ENCODE measurements at regions not wholly inside any gene's neighbourhood (a gene's known extent, or its start where the extent isn't known, plus 50 kb on each side); places are given as distances from the start of the nearest gene placed in this dataset.
"Not testable (repeated sequence)": the region's sequence is repeated elsewhere in the genome, so short reads cannot be mapped to it uniquely, and the experiment has no call there.

DNA sequence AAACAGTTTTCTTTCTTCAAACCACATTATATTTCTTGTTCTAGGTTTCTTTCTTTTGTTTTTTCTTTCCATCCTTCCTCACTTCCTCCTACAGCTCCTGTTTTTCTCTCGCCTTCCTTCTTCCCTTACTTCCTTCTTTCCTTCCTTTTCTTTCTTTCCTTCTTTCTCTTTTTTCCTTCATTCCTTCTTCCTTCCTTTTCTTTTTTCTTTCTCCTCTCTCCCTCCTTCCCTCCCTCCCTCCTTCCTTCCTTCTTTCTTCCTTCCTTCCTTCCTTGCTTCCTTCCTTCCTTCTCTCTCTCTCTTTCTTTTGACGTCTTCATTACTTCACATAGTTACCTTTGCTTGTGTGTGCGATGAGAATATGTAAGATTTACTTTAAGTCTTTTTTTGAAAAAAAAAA lies 470.0 kb upstream of the FSIP2 start:
- DNase-seq (ENCODE audit: low read depth, low spot score), result no peak
- ChIA-PET POLR2A (no interaction called here), CTCF (no interaction called here)
- no peak overlapping the region for H3K4me3 ChIP-seq (ENCODE audit: low read depth, low read length)
- TF ChIP-seq, protein P1, sequence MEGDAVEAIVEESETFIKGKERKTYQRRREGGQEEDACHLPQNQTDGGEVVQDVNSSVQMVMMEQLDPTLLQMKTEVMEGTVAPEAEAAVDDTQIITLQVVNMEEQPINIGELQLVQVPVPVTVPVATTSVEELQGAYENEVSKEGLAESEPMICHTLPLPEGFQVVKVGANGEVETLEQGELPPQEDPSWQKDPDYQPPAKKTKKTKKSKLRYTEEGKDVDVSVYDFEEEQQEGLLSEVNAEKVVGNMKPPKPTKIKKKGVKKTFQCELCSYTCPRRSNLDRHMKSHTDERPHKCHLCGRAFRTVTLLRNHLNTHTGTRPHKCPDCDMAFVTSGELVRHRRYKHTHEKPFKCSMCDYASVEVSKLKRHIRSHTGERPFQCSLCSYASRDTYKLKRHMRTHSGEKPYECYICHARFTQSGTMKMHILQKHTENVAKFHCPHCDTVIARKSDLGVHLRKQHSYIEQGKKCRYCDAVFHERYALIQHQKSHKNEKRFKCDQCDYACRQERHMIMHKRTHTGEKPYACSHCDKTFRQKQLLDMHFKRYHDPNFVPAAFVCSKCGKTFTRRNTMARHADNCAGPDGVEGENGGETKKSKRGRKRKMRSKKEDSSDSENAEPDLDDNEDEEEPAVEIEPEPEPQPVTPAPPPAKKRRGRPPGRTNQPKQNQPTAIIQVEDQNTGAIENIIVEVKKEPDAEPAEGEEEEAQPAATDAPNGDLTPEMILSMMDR (IDR thresholded peaks at IDR 0.05; ENCODE audit: insufficient read depth, low read length, missing control alignments), result no peak

DNA sequence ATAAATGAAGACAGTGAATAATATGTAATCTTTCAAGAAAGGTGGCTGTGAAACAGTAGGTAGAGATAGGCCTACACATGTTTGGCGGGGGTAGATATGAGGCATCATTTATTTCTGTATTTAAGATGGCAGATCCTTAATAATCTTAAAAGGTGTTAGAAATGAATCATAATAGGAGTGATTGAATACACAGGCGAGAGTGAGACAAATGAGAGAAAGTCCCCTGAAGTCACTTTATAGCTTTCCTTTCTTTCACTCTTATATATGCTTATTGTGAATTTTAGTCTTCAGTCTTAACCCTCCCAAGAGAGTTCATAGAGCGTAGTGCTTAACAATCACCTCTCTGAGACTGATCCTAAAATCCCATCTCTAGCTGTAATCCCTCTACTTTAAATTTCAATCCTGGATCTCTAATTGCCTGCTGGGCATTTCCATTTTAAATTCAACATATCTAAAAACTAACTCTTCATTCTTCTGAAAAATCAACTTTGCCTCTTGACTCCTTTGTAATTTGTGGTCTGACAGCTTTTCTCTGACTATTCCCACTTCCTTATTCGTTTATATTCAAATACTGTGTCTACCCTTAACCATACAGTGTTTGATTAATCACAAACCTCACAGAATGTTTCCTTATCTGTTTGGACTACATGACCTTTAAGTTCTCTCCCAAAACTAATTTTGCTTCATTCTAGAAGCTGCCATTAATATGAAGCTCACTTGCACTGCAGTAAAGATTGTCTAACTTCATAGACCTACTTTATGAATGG lies 463.7 kb upstream of the FSIP2 start:
- H3K4me3 ChIP-seq (ENCODE audit: low read depth, low read length), result no peak overlapping the region
- TF ChIP-seq, protein P1 (IDR thresholded peaks at IDR 0.05; ENCODE audit: insufficient read depth, low read length, missing control alignments), result no peak
- no peak for DNase-seq (ENCODE audit: low read depth, low spot score)
- CTCF ChIA-PET, result no interaction called here
- POLR2A ChIA-PET, result no interaction called here

DNA sequence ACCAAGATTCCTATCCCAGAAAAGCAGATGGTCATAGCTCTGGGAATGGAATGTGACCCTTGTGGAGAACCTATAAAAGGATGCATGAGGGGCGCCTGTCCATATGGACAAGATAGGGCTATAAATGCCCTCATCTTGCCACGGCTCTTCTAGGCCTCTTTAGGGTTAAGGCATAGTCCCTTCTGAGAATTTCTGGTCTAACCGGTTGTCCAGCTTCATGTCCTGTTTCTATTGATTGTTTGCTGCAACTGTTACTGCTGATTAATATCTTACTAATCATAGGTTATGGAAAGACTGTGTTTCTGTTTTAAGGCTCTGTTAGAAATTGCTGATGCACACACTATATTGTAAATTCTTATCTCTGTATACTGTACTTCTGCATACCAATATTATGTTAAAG lies 462.6 kb upstream of the FSIP2 start:
- H3K4me3 ChIP-seq (ENCODE audit: low read depth, low read length); DNase-seq (ENCODE audit: low read depth, low spot score); CTCF ChIA-PET; POLR2A ChIA-PET: not testable (repeated sequence)

DNA sequence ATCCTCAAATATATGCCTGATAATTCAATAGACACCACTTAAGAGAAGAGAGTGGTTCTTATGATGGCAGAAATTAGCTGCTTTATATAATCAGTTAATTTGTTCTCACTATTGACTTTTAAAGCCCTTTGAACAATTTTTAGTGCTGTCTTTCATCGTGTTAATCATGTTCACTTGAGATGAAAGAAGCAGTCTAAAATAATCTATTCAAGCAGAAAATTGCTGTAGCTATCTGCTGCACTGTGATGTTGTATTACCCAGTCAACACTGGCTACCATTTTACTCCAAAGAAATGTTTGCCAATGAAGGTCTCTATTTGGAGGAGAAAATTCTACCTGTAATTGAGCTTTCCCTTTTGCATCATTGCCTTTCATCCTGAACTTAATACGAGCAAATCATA lies 459.8 kb upstream of the FSIP2 start:
- TF ChIP-seq, protein P1 (IDR thresholded peaks at IDR 0.05; ENCODE audit: insufficient read depth, low read length, missing control alignments), result no peak
- CTCF ChIA-PET, result no interaction called here
- POLR2A ChIA-PET, result no interaction called here
- no peak for DNase-seq (ENCODE audit: low read depth, low spot score)
- H3K4me3 ChIP-seq (ENCODE audit: low read depth, low read length), result no peak overlapping the region

DNA sequence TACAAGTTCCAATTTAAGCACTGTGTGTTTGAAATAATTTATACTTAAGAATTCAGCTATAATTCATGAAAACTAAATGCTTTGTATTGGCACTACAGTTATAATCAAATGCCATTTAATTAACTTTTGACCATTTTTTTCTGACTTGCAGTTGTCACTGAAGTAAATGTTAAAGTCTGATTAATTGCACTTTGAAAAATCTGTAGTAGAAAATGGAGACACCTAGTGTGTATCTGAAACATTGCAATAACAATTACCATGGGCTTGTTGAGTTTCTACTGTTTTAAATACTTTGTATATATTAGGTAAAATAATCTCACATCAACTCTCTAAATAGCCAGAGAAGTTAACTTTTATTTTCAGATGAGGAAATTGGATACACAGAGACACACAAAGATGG lies 458.6 kb upstream of the FSIP2 start:
- ChIA-PET POLR2A (no interaction called here), CTCF (no interaction called here)
- TF ChIP-seq, protein P1 (IDR thresholded peaks at IDR 0.05; ENCODE audit: insufficient read depth, low read length, missing control alignments), result no peak
- H3K4me3 ChIP-seq (ENCODE audit: low read depth, low read length), result no peak overlapping the region
- no peak for DNase-seq (ENCODE audit: low read depth, low spot score)

DNA sequence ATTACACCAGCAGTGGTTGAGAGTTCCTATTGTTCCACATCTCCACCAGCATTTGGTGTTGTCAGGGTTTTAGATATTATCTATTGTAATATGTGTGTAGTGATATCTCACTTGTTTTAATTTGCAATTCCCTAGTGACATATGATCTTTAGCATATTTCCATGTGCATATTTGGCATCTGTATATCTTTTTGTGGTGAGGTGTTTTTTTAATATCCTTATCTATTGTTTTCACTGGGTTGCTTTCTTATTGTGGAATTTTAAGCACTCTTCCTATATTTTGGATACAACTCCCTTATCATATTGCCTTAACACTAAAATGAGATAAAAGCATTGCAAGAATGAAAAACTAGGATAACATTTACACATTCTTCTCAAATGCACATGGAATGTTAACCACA lies 453.9 kb upstream of the FSIP2 start:
- POLR2A ChIA-PET, result no interaction called here
- TF ChIP-seq, protein P1 (IDR thresholded peaks at IDR 0.05; ENCODE audit: insufficient read depth, low read length, missing control alignments), result no peak
- H3K4me3 ChIP-seq (ENCODE audit: low read depth, low read length), result no peak overlapping the region
- DNase-seq (ENCODE audit: low read depth, low spot score), result no peak
- CTCF ChIA-PET, result no interaction called here

DNA sequence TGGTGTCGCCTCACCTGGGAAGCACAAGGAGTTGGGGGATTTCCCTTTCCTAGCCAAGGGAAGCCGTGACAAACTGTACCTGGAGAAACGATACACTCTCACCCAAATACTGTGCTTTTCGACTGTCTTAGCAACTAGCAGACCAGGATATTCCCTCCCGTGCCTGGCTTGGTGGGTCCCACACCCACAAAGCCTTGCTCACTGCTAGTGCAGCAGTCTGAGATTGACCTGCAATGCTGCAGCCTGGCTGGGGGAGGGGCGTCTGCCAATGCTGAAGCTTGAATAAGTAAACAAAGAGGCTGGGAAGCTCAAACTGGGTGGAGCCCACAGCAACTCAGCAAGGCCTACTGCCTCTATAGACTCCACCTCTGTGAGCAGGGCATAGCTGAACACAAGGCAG lies 448.6 kb upstream of the FSIP2 start:
- POLR2A ChIA-PET; CTCF ChIA-PET; H3K4me3 ChIP-seq (ENCODE audit: low read depth, low read length); DNase-seq (ENCODE audit: low read depth, low spot score): not testable (repeated sequence)

Data from AG04449 (cell line).